ENCODE measurements at regions not wholly inside any gene's neighbourhood (a gene's known extent, or its start where the extent isn't known, plus 50 kb on each side); places are given as distances from the start of the nearest gene placed in this dataset.
"Not testable (repeated sequence)": the region's sequence is repeated elsewhere in the genome, so short reads cannot be mapped to it uniquely, and the experiment has no call there.

DNA sequence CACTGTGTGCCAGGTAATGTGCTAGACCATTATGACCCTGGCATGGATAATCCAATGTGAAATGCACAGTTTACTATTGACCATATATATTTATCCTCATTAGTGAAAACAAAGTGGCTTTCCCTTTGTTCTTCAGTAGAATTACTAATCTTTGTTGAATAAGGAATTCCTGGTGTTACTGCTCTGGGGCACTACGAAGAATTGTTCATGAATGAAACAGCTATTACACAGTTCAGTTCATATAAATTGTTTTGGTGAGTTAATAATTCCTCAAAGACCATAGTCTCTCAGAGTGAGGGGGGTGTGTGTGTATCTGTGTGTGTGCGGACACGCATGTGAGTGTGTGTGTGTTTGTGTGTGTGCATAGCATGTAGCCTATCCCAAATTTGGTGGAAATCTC is 668.0 kb upstream of the MBL2 start:
- TF ChIP-seq, protein P1, sequence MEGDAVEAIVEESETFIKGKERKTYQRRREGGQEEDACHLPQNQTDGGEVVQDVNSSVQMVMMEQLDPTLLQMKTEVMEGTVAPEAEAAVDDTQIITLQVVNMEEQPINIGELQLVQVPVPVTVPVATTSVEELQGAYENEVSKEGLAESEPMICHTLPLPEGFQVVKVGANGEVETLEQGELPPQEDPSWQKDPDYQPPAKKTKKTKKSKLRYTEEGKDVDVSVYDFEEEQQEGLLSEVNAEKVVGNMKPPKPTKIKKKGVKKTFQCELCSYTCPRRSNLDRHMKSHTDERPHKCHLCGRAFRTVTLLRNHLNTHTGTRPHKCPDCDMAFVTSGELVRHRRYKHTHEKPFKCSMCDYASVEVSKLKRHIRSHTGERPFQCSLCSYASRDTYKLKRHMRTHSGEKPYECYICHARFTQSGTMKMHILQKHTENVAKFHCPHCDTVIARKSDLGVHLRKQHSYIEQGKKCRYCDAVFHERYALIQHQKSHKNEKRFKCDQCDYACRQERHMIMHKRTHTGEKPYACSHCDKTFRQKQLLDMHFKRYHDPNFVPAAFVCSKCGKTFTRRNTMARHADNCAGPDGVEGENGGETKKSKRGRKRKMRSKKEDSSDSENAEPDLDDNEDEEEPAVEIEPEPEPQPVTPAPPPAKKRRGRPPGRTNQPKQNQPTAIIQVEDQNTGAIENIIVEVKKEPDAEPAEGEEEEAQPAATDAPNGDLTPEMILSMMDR (conservative IDR thresholded peaks at IDR 0.05), result no peak
- Mint-ChIP-seq H3K4me1 (peaks cover 9% of the 10 kb centered on the region), H3K9me3 (no peaks in the 10 kb centered on the region), H3K36me3 (ENCODE audit: low read depth) (no peaks in the 10 kb centered on the region), H3K27me3 (ENCODE audit: low read depth) (no peaks in the 10 kb centered on the region), H3K4me3 (no peak overlapping the region), H3K27ac (ENCODE audit: unreplicated experiment) (no peak overlapping the region)
- DNase-seq (ENCODE audit: low read depth, low spot score), result no peak

DNA sequence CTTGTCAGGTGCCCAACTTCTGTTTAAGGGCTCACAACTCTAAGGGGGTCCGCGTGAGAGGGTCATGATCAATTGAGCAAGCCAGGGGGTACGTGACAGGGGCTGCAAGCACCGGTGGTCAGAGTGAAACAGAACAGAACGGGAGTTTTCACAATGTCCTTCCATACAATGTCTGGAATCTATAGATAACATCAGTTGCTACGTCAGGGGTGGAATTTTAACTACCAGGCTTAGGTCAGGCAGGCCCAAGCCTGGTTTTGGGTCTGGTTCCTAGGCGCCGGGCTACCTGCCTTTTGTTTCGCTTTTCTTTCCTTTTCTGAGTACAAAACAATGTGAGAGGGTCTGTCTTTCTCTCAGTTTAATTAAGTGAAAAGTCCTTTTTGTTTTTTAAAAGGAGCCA is 666.5 kb upstream of the MBL2 start:
- not testable (repeated sequence) for H3K4me3 Mint-ChIP-seq; H3K27me3 Mint-ChIP-seq (ENCODE audit: low read depth); H3K27ac Mint-ChIP-seq (ENCODE audit: unreplicated experiment); H3K36me3 Mint-ChIP-seq (ENCODE audit: low read depth); H3K9me3 Mint-ChIP-seq; DNase-seq (ENCODE audit: low read depth, low spot score); H3K4me1 Mint-ChIP-seq

DNA sequence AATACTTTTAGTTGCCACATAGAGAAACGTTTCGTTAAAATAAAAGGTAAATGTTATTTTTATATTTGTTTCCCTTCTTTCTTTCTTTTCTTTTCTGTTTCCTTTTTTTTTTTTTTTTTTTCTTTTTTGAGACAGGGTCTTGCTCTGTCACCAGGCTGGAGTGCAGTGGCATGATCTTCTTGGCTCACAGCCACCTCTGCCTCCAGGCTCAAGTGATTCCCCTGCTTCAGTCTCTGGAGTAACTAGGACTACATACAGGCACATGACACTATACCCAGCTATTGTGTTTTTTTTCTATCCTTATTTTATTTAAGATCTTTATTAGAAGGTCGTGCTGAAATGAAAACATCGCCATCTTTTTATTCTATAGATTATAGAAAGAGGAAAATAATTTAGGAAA is 661.8 kb upstream of the MBL2 start:
- TF ChIP-seq, protein P1 (conservative IDR thresholded peaks at IDR 0.05), result no peak
- no peaks in the 10 kb centered on the region for H3K9me3 Mint-ChIP-seq
- H3K27me3 Mint-ChIP-seq (ENCODE audit: low read depth), result no peaks in the 10 kb centered on the region
- H3K27ac Mint-ChIP-seq (ENCODE audit: unreplicated experiment), result no peak overlapping the region
- H3K4me1 Mint-ChIP-seq, result peaks cover 7% of the 10 kb centered on the region
- H3K36me3 Mint-ChIP-seq (ENCODE audit: low read depth), result no peaks in the 10 kb centered on the region
- no peak overlapping the region for H3K4me3 Mint-ChIP-seq
- DNase-seq (ENCODE audit: low read depth, low spot score), result no peak

DNA sequence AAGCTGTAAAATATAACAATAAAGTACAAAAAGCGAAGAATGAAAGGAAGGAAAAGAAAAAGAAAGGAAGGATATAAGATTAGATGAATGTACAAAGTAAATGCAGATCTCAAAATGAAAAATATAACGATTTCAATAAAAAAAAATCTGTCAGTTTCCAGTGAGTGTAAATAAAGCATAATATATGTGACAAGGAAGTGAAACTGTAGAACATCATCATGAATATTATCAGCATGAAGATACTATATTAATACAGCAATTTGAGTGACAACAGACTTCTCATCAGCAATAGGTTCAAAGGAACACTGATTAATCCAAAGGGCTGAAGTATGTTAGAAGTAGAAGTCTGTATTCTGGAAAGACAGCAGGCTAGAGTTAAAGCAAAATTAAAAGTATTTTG is 659.5 kb upstream of the MBL2 start:
- Mint-ChIP-seq H3K9me3 (no peaks in the 10 kb centered on the region), H3K27me3 (ENCODE audit: low read depth) (no peaks in the 10 kb centered on the region), H3K27ac (ENCODE audit: unreplicated experiment) (no peak overlapping the region), H3K4me1 (no peaks in the 10 kb centered on the region), H3K4me3 (no peak overlapping the region), H3K36me3 (ENCODE audit: low read depth) (no peaks in the 10 kb centered on the region)
- no peak for DNase-seq (ENCODE audit: low read depth, low spot score)
- TF ChIP-seq, protein P1 (conservative IDR thresholded peaks at IDR 0.05), result no peak

DNA sequence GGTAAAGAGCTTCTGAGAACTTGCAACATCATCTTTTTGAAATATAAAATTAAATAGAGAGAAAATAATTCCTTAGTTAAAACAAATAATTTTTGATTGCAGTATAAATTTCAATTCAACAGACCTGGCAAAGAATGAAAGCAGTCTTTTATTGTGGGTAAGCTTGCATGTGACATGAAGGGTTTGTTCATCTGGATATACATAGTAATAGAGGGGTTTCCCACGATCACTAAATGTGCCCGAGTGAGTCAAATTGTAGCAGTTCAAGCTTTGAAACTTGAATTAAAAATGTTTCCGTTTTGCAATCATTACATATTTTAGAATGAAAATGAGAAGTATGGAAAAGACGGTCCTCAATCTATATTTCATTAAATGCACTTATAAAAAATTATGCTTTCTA is 658.4 kb upstream of the MBL2 start:
- Mint-ChIP-seq H3K4me3 (no peak overlapping the region), H3K27ac (ENCODE audit: unreplicated experiment) (no peak overlapping the region), H3K4me1 (no peaks in the 10 kb centered on the region), H3K27me3 (ENCODE audit: low read depth) (no peaks in the 10 kb centered on the region), H3K36me3 (ENCODE audit: low read depth) (no peaks in the 10 kb centered on the region), H3K9me3 (peaks cover 3% of the 10 kb centered on the region)
- TF ChIP-seq, protein P1 (conservative IDR thresholded peaks at IDR 0.05), result no peak
- DNase-seq (ENCODE audit: low read depth, low spot score), result no peak

DNA sequence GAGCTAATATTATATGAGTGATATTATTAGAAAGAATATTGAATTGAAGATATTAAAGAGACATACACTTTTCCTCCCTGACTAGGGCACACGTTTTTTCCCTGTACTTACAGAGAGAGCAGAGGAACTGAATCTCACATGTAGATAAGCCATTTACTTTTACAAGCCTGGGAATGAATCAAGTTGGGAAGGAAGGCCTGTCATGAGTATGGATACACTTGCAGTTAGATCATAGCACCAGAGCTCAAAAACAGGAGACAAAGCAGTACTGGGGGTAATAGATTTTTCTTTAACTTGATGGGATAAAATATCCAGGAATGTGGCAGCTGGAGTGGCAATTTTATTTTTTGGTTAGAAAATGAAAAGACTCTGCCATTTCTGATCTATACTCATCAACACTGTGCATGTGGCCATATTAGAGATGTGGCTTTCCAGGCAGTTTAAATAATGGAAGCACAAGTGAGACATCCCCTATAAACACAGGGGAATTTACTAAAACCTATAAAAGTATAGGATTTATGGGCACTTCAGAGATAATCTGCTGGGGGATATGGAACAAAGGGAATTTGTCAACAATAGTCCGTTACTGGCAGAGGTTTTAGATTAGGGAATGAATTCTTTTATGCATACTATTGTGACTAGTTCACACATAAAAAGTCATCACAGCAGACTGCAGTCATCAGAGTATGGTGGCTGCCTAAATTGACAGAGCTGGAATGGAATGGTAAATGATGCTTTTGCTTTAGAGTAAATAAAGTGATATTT is 657.7 kb upstream of the MBL2 start:
- TF ChIP-seq, protein P1 (conservative IDR thresholded peaks at IDR 0.05), result no peak
- no peak overlapping the region for H3K27ac Mint-ChIP-seq (ENCODE audit: unreplicated experiment)
- no peaks in the 10 kb centered on the region for H3K27me3 Mint-ChIP-seq (ENCODE audit: low read depth)
- DNase-seq (ENCODE audit: low read depth, low spot score), result no peak
- no peaks in the 10 kb centered on the region for H3K36me3 Mint-ChIP-seq (ENCODE audit: low read depth)
- H3K9me3 Mint-ChIP-seq, result peaks cover 3% of the 10 kb centered on the region
- no peak overlapping the region for H3K4me3 Mint-ChIP-seq
- H3K4me1 Mint-ChIP-seq, result no peaks in the 10 kb centered on the region

Measured in neural crest cell (in vitro differentiated cells).